Breast epithelium (tissue), 3 donors: ENCODE measurements at regions not wholly inside any gene's neighbourhood (a gene's known extent, or its start where the extent isn't known, plus 50 kb on each side); places are given as distances from the start of the nearest gene placed in this dataset.

Experiments
- CTCF ChIP-seq, 3 donors: fragments of 450-650 bp; IDR thresholded peaks; one replicate each; pipeline ENCODE4 v1.5.1; 2016 to 2017; ENCODE audit warnings: antibody characterized with exemption in 3 of 3, mild to moderate bottlenecking in 3 of 3, moderate library complexity in 3 of 3
- POLR2AphosphoS5 ChIP-seq, 3 donors: sonication (generic); formaldehyde crosslinking; IDR thresholded peaks; one replicate each; pipeline ENCODE4 v1.6.1; 2017; ENCODE audit warnings: antibody characterized with exemption in 3 of 3

- TF ChIP-seq CTCF (IDR thresholded peaks at IDR 0.05) (no peak), POLR2AphosphoS5 (IDR thresholded peaks at IDR 0.05) (no peak)
These were observed 536.0 kb upstream of the JARID2 start for GRCh38 chr6:14709900-14710299.
